ENCODE measurements at regions not wholly inside any gene's neighbourhood (a gene's known extent, or its start where the extent isn't known, plus 50 kb on each side); places are given as distances from the start of the nearest gene placed in this dataset.
"Not testable (repeated sequence)": the region's sequence is repeated elsewhere in the genome, so short reads cannot be mapped to it uniquely, and the experiment has no call there.

DNA sequence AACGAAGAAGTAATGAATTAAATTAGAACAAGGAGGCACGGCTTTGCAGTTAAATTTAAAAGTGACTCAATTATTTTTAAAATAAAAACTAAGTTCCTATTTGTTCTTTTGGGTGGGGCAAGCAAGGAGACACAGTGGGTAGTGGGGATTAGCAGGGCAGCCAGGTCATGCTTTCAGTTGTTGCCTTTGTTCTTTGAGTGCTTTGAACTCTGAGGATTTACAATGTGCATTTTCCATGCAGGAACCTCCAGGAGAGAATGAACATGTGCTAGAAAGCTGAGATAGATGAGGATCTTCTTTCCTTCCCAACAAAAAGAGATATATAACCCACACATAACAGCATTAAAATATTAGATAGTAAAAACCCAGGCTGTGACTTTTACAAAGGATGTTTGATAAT, 420.4 kb upstream of the CTSO start:
- DNase-seq (ENCODE audit: extremely low spot score in 2 of 2), result no peak
- Histone ChIP-seq H3K27me3 (no peaks in the 10 kb centered on the region), H3K27ac (no peak overlapping the region), H3K9me3 (no peaks in the 10 kb centered on the region), H3K36me3 (no peaks in the 10 kb centered on the region), H3K4me1 (no peaks in the 10 kb centered on the region), H3K4me3 (no peak overlapping the region)
- no peak for TF ChIP-seq POLR2AphosphoS5 (IDR thresholded peaks at IDR 0.05; ENCODE audit: insufficient read depth in 1 of 2, low read depth in 1 of 2)
- intact Hi-C loops (cut with DNase I), result no loop called here

DNA sequence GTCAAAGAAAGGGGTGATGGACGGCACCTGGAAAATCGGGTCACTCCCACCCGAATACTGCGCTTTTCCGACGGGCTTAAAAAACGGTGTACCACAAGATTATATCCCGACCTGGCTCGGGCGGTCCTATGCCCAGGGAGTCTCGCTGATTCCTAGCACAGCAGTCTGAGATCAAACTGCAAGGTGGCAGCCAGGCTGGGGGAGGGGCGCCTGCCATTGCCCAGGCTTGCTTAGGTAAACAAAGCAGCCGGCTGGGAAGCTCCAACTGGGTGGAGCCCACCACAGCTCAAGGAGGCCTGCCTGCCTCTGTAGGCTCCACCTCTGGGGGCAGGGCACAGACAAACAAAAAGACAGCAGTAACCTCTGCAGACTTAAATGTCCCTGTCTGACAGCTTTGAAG, 413.8 kb upstream of the CTSO start:
- H3K27ac ChIP-seq; H3K36me3 ChIP-seq; intact Hi-C loops (cut with DNase I); H3K4me1 ChIP-seq; DNase-seq (ENCODE audit: extremely low spot score in 2 of 2); H3K4me3 ChIP-seq; H3K9me3 ChIP-seq; H3K27me3 ChIP-seq: not testable (repeated sequence)

DNA sequence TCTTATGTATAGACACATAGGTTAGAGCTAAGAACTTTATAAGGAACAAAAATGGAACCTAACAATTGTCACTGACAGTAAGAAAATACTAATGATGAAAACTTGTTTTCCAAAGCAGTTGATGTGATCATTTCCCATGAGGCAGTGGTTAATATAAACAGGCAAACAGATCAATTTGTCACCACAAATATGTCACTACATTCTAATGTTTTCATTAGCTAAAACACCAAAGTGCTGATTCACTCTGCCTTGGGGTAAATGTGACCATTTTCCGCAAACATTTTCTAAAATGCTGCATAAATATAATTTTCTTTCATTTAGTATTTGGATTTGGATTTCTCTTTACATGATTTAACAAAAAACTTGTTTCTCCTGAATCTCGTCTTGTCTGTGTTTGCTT, 408.9 kb upstream of the CTSO start:
- Histone ChIP-seq H3K9me3 (no peaks in the 10 kb centered on the region), H3K4me3 (no peak overlapping the region), H3K4me1 (no peaks in the 10 kb centered on the region), H3K36me3 (no peaks in the 10 kb centered on the region), H3K27ac (no peak overlapping the region), H3K27me3 (no peaks in the 10 kb centered on the region)
- no peak for TF ChIP-seq POLR2A (IDR thresholded peaks at IDR 0.05)
- TF ChIP-seq POLR2AphosphoS5 (IDR thresholded peaks at IDR 0.05; ENCODE audit: insufficient read depth in 1 of 2, low read depth in 1 of 2), result no peak
- TF ChIP-seq, protein P1, sequence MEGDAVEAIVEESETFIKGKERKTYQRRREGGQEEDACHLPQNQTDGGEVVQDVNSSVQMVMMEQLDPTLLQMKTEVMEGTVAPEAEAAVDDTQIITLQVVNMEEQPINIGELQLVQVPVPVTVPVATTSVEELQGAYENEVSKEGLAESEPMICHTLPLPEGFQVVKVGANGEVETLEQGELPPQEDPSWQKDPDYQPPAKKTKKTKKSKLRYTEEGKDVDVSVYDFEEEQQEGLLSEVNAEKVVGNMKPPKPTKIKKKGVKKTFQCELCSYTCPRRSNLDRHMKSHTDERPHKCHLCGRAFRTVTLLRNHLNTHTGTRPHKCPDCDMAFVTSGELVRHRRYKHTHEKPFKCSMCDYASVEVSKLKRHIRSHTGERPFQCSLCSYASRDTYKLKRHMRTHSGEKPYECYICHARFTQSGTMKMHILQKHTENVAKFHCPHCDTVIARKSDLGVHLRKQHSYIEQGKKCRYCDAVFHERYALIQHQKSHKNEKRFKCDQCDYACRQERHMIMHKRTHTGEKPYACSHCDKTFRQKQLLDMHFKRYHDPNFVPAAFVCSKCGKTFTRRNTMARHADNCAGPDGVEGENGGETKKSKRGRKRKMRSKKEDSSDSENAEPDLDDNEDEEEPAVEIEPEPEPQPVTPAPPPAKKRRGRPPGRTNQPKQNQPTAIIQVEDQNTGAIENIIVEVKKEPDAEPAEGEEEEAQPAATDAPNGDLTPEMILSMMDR (IDR thresholded peaks at IDR 0.05), result no peak
- no peak for DNase-seq (ENCODE audit: extremely low spot score in 2 of 2)
- intact Hi-C loops (cut with DNase I), result no loop called here

DNA sequence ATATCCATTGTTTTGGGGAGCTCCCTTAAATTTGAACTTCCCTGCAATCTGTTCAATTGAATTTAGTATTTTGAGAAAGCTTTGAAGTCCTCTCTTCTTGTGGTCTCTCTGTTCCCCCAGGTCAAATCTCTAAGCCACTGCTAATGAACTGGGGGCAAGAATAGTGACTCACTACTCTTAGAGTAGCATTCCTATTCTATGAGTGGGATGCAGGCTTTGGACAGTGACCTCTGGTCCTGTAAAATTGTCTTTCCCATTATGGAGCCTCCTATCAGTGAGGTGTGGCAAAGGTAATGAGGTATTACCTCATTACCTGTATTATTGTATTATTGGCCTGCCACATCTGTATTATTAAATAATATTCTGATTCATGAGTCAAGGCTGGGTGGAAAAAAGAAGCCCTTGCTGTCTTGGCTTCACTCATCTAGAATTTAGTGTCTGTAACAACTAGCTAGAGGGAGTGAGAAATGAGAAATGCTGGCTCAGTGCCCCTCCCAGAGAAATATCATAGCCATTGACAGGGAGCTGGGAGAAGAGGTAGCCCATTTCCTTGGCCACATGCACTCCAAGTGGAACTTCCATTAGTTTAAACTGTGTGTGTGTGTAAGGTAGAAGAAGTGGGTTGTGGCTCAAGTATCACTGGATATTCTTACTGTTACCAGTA, 393.9 kb upstream of the CTSO start:
- no peak overlapping the region for H3K27ac ChIP-seq
- no peak for DNase-seq (ENCODE audit: extremely low spot score in 2 of 2)
- intact Hi-C loops (cut with DNase I), result no loop called here
- H3K27me3 ChIP-seq, result no peaks in the 10 kb centered on the region
- no peaks in the 10 kb centered on the region for H3K36me3 ChIP-seq
- TF ChIP-seq POLR2A (IDR thresholded peaks at IDR 0.05), result no peak
- no peak for TF ChIP-seq POLR2AphosphoS5 (IDR thresholded peaks at IDR 0.05; ENCODE audit: insufficient read depth in 1 of 2, low read depth in 1 of 2)
- TF ChIP-seq, protein P1 (IDR thresholded peaks at IDR 0.05), result no peak
- H3K4me1 ChIP-seq, result no peaks in the 10 kb centered on the region
- no peak overlapping the region for H3K4me3 ChIP-seq
- H3K9me3 ChIP-seq, result no peaks in the 10 kb centered on the region

DNA sequence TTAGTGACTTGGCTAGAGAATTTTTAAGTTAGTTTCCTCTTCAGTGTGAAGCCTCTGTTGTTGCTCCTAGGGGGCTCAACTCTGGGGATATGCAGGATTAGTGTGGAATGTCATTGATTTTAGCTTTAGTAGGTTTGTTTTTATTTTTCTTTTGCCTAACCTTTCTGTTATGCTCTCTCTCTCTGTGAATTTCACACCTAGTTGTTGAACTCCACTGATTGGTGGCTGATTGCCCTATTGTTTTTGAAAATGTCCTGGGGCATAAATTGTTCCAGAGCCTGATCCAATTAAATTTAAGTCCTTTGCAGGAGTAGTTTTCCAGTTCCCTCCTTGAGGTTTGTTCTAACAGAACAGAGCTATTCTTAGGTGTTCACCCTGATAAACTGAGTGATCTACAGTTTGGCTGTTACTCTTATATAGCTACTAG, 393.3 kb upstream of the CTSO start:
- no peaks in the 10 kb centered on the region for H3K27me3 ChIP-seq
- H3K27ac ChIP-seq, result no peak overlapping the region
- no peaks in the 10 kb centered on the region for H3K9me3 ChIP-seq
- H3K4me1 ChIP-seq, result no peaks in the 10 kb centered on the region
- no peak overlapping the region for H3K4me3 ChIP-seq
- no peak for DNase-seq (ENCODE audit: extremely low spot score in 2 of 2)
- intact Hi-C loops (cut with DNase I), result no loop called here
- TF ChIP-seq POLR2A (IDR thresholded peaks at IDR 0.05) (no peak), POLR2AphosphoS5 (IDR thresholded peaks at IDR 0.05; ENCODE audit: insufficient read depth in 1 of 2, low read depth in 1 of 2) (no peak)
- TF ChIP-seq, protein P1 (IDR thresholded peaks at IDR 0.05), result no peak
- H3K36me3 ChIP-seq, result no peaks in the 10 kb centered on the region

DNA sequence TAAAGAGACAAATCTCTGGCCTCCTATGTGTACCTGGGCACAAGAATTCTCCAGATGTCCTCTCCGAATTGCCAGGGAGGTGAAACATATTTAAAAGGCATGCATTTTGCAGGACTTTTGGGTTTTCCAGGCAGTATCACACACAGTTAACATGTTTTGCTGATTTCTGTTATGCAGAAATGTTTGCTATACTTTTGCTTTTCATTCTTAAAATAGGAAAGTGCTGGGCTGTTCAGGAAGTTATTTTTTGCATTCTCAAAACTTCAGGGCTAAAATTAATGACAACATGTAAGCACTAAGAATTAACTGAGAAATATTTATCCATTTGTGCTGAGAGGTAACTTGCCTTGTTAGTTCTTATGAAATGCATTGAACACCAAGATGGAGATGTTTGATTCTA, 390.7 kb upstream of the CTSO start:
- no peaks in the 10 kb centered on the region for H3K36me3 ChIP-seq
- no peaks in the 10 kb centered on the region for H3K27me3 ChIP-seq
- intact Hi-C loops (cut with DNase I), result no loop called here
- no peak overlapping the region for H3K27ac ChIP-seq
- no peak for DNase-seq (ENCODE audit: extremely low spot score in 2 of 2)
- no peaks in the 10 kb centered on the region for H3K4me1 ChIP-seq
- no peak for TF ChIP-seq POLR2AphosphoS5 (IDR thresholded peaks at IDR 0.05; ENCODE audit: insufficient read depth in 1 of 2, low read depth in 1 of 2)
- no peak overlapping the region for H3K4me3 ChIP-seq
- H3K9me3 ChIP-seq, result no peaks in the 10 kb centered on the region
